ENCODE measurements at regions not wholly inside any gene's neighbourhood (a gene's known extent, or its start where the extent isn't known, plus 50 kb on each side); places are given as distances from the start of the nearest gene placed in this dataset.
A peak's percentile ranks its signal among the peaks of the same experiment; 100 is the strongest.

GRCh38 chr2:48258481-48259149 lies 55.9 kb upstream of the FOXN2 start:
- WGBS (ENCODE audit: low lambda C conversion rate) = 71% methylated on average over 4 of the region's 4 CpGs
- POLR2A ChIA-PET = no interaction called here
- H3K27ac ChIP-seq (ENCODE audit: extremely low read length, insufficient read depth, low read length) = no peak overlapping the region
- H4K20me1 ChIP-seq (ENCODE audit: insufficient read depth, low read length) = no peaks in the 10 kb centered on the region
- DNase-seq (ENCODE audit: low spot score) (no peak), FAIRE-seq (no peak), ATAC-seq (no peak)
- H3K9ac ChIP-seq (ENCODE audit: insufficient read depth, low read depth, low read length) = no peak overlapping the region
- in situ Hi-C loops (cut with HindIII; ENCODE audit: extremely low pct_ligation_motif_present, low pct_unique_long_range_greater_than_20kb) = no loop called here
- H2AFZ ChIP-seq (ENCODE audit: low read length) = no peak overlapping the region
- no peak for TF ChIP-seq ZNF136 (CRISPR knock-in tag; IDR thresholded peaks at IDR 0.05; ENCODE audit: low read depth)
- TF ChIP-seq ZNF17 (CRISPR knock-in tag; IDR thresholded peaks at IDR 0.05) = no peak
- TF ChIP-seq, protein P1, sequence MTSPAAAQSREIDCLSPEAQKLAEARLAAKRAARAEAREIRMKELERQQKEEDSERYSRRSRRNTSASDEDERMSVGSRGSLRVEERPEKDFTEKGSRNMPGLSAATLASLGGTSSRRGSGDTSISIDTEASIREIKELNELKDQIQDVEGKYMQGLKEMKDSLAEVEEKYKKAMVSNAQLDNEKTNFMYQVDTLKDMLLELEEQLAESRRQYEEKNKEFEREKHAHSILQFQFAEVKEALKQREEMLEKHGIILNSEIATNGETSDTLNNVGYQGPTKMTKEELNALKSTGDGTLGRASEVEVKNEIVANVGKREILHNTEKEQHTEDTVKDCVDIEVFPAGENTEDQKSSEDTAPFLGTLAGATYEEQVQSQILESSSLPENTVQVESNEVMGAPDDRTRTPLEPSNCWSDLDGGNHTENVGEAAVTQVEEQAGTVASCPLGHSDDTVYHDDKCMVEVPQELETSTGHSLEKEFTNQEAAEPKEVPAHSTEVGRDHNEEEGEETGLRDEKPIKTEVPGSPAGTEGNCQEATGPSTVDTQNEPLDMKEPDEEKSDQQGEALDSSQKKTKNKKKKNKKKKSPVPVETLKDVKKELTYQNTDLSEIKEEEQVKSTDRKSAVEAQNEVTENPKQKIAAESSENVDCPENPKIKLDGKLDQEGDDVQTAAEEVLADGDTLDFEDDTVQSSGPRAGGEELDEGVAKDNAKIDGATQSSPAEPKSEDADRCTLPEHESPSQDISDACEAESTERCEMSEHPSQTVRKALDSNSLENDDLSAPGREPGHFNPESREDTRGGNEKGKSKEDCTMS (CRISPR knock-in tag; conservative IDR thresholded peaks at IDR 0.05) = no peak
- 0 out of 2 replicates have a peak, but pooled peaks have one; percentile 15 for TF ChIP-seq CEBPB (IDR thresholded peaks at IDR 0.05; ENCODE audit: borderline replicate concordance, low read depth, low read length)
- TF ChIP-seq ZNF256 (CRISPR knock-in tag; conservative IDR thresholded peaks at IDR 0.05) = no peak
- no peak for TF ChIP-seq NAIF1 (CRISPR knock-in tag; IDR thresholded peaks at IDR 0.05; ENCODE audit: borderline replicate concordance)
- TF ChIP-seq ATAD3A (CRISPR knock-in tag; IDR thresholded peaks at IDR 0.05) = no peak
- H3K4me3 ChIP-seq (replicated peaks in 1 of 3; ENCODE audit: insufficient read depth in 1 of 3, low read depth in 2 of 3, low read length in 3 of 3) = no peak overlapping the region
- intact Hi-C loops (cut with micrococcal nuclease; ENCODE audit: unreplicated experiment) = no loop called here
- no peaks in the 10 kb centered on the region for H3K36me3 ChIP-seq (replicated peaks in 1 of 2; ENCODE audit: control insufficient read depth in 1 of 2, insufficient read depth in 2 of 2, low read length in 2 of 2)
- CTCF ChIA-PET (ENCODE audit: low intra/inter-chr PET ratio, low total read pairs) = no interaction called here
- H3K79me2 ChIP-seq (ENCODE audit: insufficient read depth, low read length) = no peaks in the 10 kb centered on the region
- no peaks in the 10 kb centered on the region for H3K9me3 ChIP-seq (ENCODE audit: low read length)
- H3K4me1 ChIP-seq (ENCODE audit: insufficient read depth, low read length) = peaks cover 16% of the 10 kb centered on the region
- no peaks in the 10 kb centered on the region; a peak in 2 of 5 replicates for H3K27me3 ChIP-seq (ENCODE audit: control insufficient read depth in 1 of 2, insufficient read depth in 2 of 2, low read length in 2 of 2)
- BruUV-seq (replicated peaks) = no TSS peak
- H3K4me2 ChIP-seq (ENCODE audit: low read depth, low read length) = no peak overlapping the region
